Mesodermal cell (in vitro differentiated cells): ENCODE measurements at regions not wholly inside any gene's neighbourhood (a gene's known extent, or its start where the extent isn't known, plus 50 kb on each side); places are given as distances from the start of the nearest gene placed in this dataset.

ENCODE experiments used
- H3K27ac ChIP-seq: 2 replicates; pipeline ENCODE4 v1.7.0; 2013; ENCODE audit warnings: mild to moderate bottlenecking, low read depth, low read length, moderate library complexity; ENCODE audit not compliant: severe bottlenecking
- H3K36me3 ChIP-seq: 2 replicates; pipeline ENCODE4 v1.7.1; 2013; ENCODE audit warnings: mild to moderate bottlenecking, low read length, moderate library complexity; ENCODE audit not compliant: control insufficient read depth, insufficient read depth
- H3K4me1 ChIP-seq: one replicate; pipeline ENCODE4 v1.7.1; 2013; ENCODE audit warnings: mild to moderate bottlenecking, low read length; ENCODE audit not compliant: insufficient read depth, control insufficient read depth, poor library complexity, severe bottlenecking
- H3K4me3 ChIP-seq: 2 replicates; pipeline ENCODE4 v1.7.0; 2013; ENCODE audit warnings: low read length, control low read depth, mild to moderate bottlenecking; ENCODE audit not compliant: insufficient read depth, poor library complexity, severe bottlenecking; ENCODE audit errors: extremely low read depth
- H3K9me3 ChIP-seq: 2 replicates; pipeline ENCODE4 v1.7.1; 2013; ENCODE audit warnings: mild to moderate bottlenecking, low read length, moderate library complexity; ENCODE audit not compliant: control insufficient read depth
- WGBS, 2 experiments: methylation state at CpG; one replicate each; pipeline ENCODE4 v1.1.5; 2013; ENCODE audit warnings: missing lambda C conversion rate in 2 of 2; ENCODE audit not compliant: insufficient coverage in 2 of 2; 5-methylcytosine and 5-hydroxymethylcytosine counted together

DNA sequence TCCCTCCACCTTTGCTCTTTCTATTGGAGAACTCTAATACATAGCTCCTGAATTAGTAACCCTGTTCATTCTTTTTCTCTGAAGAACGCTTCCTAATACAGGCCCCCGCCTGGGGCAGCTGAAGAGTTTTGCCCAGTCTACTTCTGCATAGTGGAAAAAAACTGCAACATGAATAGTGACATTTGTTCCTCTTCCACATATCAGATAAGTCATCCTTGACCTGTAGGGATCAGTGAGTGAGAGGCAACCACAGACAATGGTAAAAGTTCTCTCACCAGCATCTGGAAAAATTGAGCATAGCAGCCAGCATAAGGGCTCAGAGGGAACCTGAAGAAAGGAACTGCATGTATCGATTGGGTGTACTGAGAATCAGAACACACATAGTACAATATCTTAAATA lies 262.0 kb downstream of the STK31 start:
- 96% methylated on average over 2 of the region's 3 CpGs; no CpG with 5 or more reads in 1 of the 2 experiments for WGBS, 2 experiments
- no peaks in the 10 kb centered on the region for H3K36me3 ChIP-seq
- H3K4me1 ChIP-seq: peaks cover 5% of the 10 kb centered on the region
- peaks cover 6% of the 10 kb centered on the region for H3K9me3 ChIP-seq
- no peak overlapping the region for H3K27ac ChIP-seq
- no peak overlapping the region for H3K4me3 ChIP-seq

DNA sequence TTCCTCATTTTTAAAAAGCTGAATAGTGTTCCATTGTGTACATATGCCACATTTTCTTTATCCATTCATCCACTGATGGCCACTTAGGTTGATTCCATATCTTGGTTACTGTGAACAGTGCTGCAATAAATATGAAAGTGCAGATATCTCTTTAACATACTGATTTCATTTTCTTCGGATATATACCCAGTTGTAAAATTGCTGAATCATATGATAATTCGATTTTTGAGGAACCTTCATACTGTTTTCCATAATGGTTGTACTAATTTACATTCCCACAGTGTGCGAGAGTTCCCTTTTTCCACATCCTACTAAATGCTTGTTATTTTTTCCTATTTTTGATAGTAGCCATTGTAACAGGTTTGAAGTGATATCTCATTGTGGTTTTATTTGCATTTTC lies 263.2 kb downstream of the STK31 start:
- Histone ChIP-seq H3K27ac (no peak overlapping the region), H3K4me1 (peaks cover 5% of the 10 kb centered on the region), H3K4me3 (no peak overlapping the region), H3K9me3 (peaks cover 6% of the 10 kb centered on the region), H3K36me3 (no peaks in the 10 kb centered on the region)
- no CpG with 5 or more reads among the region's 3 CpGs for WGBS, 2 experiments

DNA sequence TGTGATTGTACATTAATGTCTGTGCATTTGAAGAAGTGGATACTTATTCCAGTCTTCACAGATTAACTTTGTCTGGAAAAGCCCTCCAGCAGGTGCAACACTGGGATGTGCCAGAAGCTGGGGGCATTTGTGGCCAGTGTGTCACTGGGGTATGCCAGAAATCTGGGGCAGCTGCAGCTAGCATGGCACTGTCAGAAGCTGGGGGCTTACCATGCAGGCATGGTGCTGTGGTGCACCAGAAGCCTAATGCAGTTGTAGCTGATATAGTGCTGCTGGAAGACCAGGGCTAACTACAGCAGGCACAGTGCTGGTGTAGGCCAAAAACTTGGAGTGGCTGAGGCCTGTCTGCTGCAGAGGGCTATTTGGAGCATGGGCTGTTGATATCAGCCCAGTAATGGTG lies 270.1 kb downstream of the STK31 start:
- Histone ChIP-seq H3K36me3 (no peaks in the 10 kb centered on the region), H3K27ac (no peak overlapping the region), H3K4me1 (no peaks in the 10 kb centered on the region), H3K9me3 (no peaks in the 10 kb centered on the region), H3K4me3 (no peak overlapping the region)

DNA sequence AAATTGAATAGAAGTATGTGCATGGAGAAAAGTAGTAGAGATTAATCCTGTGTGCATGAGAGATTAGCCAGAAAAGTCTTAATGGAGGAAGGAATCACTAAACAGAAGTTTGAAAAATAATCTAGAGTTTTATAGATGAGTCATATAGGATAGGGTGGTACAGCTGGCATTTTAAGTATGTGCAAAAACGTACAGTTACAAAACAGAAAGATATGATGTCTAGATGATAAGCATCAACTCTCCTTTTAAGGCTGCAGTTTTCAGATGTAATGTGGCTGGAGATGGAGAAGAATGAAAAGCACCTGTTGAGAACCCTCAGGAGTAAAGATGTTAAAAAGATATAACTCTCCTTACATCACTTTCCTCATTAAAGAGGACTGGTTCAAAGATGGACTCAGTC lies 271.3 kb downstream of the STK31 start:
- Histone ChIP-seq H3K27ac (no peak overlapping the region), H3K4me1 (no peaks in the 10 kb centered on the region), H3K36me3 (no peaks in the 10 kb centered on the region), H3K4me3 (no peak overlapping the region), H3K9me3 (no peaks in the 10 kb centered on the region)
- WGBS, 2 experiments: no CpG with 5 or more reads among the region's 1 CpG

DNA sequence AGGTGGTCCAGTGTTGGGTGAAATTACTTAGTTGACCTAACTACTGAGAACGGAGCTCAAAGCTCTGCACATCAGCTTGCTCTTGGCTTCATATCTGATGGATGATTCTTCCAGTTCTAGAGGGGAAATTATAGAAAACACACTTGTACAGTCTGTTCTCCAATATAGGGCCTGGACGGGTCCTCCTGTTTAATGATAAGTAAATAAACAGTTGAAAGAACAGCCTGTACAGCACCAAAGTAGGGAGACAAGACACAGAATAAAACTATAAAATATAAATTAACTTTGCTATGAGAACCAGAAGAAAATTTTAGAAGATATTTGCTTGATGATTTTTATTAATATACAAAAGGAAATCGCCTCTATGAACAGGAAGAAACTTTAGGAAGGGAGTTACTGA lies 271.7 kb downstream of the STK31 start:
- Histone ChIP-seq H3K9me3 (no peaks in the 10 kb centered on the region), H3K27ac (no peak overlapping the region), H3K4me1 (no peaks in the 10 kb centered on the region), H3K4me3 (no peak overlapping the region), H3K36me3 (no peaks in the 10 kb centered on the region)
- 80 to 100% methylated on average over 1 of the region's 3 CpGs for WGBS, 2 experiments

DNA sequence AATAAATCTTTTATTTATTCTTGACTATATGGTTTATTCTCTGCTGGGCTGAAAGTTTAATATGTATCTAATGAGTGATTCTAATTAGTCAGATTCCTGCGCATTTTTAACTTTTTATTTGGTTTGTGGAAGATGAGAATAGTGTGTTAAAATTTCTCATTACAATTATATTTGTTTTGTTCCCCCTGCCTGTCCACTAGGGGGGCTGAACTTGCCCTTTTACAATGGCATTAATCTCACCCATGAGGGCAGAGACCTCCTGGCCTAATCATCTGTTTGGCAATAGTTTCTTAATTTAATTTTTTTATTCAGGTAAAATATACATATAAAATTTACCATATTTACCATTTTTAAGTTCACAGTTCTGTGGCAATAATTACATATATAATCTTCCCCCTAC lies 278.5 kb upstream of the NPY start:
- Histone ChIP-seq H3K36me3 (no peaks in the 10 kb centered on the region), H3K4me3 (no peak overlapping the region), H3K27ac (no peak overlapping the region), H3K9me3 (no peaks in the 10 kb centered on the region), H3K4me1 (no peaks in the 10 kb centered on the region)
- WGBS, 2 experiments: no CpG with 5 or more reads among the region's 1 CpG

DNA sequence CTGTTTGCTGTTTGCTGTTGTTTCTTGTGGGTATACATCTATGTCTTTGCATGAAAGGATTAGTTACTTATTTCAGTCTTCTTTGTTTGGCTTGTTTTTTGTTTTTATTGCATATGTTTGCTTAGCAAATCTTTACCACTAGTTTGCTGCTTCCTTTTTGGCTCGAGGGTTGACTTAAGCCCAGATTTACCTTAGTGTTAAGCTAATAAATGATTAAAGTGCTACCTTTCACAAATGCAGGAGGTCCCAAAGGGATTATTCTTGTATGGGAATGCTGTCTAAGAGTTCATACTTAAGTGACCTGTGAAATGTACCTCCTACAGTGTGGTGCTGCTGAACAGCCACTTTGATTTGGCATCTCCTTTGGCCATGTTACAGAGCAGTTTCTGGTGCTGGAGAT lies 273.5 kb upstream of the NPY start:
- Histone ChIP-seq H3K4me1 (no peaks in the 10 kb centered on the region), H3K9me3 (no peaks in the 10 kb centered on the region), H3K27ac (no peak overlapping the region), H3K36me3 (no peaks in the 10 kb centered on the region), H3K4me3 (no peak overlapping the region)
- WGBS, 2 experiments: no CpG with 5 or more reads among the region's 1 CpG

DNA sequence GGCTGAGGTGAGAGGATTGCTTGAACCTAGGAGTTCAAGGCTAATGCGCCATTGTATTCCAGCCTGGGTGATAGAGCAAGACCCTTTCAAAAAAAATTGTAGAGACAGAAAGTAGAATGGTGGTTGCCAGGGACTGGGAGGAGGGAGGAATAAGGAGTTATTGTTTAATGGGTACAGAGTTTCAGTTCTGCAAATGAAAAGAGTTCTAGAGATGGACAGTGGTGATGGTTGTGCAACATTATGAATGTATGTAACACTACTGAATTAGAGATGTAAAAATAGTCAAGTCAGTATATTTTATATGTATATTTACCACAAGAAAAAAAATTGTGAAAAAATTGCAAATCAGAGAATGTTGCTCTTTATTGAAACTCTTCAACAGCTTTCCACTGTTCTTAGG lies 266.5 kb upstream of the NPY start:
- Histone ChIP-seq H3K4me1 (no peaks in the 10 kb centered on the region), H3K9me3 (no peaks in the 10 kb centered on the region), H3K27ac (no peak overlapping the region), H3K36me3 (no peaks in the 10 kb centered on the region), H3K4me3 (no peak overlapping the region)
- WGBS, 2 experiments: 75 to 100% methylated on average over 1 of the region's 1 CpG

DNA sequence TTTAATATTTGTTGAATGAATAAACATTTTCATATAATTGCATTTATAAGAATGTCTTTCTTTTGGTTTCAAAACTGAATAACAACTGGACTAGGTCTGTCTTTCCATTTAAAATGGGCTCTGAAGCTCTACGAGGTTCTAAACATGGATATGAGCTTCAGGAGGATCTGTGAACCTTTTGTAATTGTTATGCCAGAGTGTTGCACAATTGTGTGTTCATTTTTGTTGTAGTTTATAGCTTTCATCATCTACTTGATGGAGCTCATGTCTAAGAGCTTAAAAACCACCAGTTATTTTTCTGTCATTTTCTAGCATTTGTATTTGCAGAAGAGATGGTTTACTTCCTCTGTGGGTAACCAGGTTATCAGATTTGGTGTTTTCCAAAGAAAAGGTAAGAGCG lies 265.7 kb upstream of the NPY start:
- no peaks in the 10 kb centered on the region for H3K4me1 ChIP-seq
- no peak overlapping the region for H3K4me3 ChIP-seq
- no peaks in the 10 kb centered on the region for H3K9me3 ChIP-seq
- H3K27ac ChIP-seq: no peak overlapping the region
- H3K36me3 ChIP-seq: no peaks in the 10 kb centered on the region
- 88% methylated on average over 1 of the region's 2 CpGs; no CpG with 5 or more reads in 1 of the 2 experiments for WGBS, 2 experiments

DNA sequence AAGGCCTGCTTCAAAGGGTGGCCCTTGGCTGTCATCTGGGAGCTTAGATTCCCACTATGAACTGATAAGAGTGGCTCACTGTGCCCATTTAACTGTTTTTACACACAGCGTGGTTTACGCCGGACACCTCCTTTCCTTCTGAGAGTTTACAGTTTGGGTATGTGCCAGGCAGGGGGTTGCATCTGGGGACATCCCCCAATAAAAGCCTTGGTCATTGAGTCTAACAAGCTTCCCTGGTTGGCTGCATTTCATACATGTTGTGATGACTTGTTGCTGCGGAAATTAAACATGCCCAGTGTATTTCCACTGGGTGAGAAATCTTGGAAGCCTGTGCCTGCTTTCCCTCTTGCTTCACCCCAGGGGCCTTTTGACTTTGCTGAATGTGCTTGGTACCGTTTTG lies 264.1 kb upstream of the NPY start:
- H3K4me1 ChIP-seq: peaks cover 4% of the 10 kb centered on the region
- H3K4me3 ChIP-seq: no peak overlapping the region
- H3K36me3 ChIP-seq: no peaks in the 10 kb centered on the region
- WGBS, 2 experiments: 93 to 96% methylated on average over 2 to 3 of the region's 5 CpGs
- no peak overlapping the region for H3K27ac ChIP-seq
- H3K9me3 ChIP-seq: no peaks in the 10 kb centered on the region

DNA sequence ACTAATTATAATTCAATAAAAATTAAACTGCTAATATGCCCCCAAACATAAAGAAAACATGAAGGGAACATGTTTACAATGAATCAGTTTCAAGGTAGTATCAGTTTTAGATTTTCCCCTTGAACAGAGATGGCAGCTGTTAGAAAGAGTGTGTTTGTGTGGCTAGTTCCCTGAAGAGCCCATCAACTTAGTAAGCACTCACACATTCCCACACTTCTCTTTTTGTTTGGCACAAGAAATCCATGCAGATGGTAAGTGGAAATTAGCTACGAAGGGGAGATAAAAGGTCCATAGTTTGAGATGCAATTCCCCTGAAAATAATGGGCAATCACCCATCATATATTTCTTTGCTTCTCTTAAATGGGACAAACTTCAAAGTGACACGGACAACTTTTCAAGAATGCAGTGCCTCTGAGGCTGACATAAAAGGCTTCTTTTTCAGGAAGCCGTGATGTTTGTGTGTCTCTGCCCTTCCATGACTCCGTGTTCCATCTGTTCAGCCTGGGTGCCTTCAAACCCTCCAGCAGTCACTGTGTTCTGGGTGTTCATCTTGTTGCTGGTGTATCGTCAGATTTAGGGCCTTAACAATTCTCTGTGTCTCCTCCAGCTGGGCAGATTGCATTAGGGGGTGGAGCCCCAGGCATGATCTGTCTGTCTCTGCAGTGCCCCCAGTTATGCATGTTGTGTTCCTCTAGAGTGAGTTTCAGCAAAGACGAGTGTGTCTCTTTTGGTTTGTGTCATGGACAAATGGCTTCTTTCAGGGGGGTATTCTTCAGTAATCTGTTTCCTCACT lies 259.5 kb upstream of the NPY start:
- no peaks in the 10 kb centered on the region for H3K9me3 ChIP-seq
- H3K4me1 ChIP-seq: peaks cover 13% of the 10 kb centered on the region
- H3K27ac ChIP-seq: peak overlapping the region; percentile 71
- no peak overlapping the region for H3K4me3 ChIP-seq
- no peaks in the 10 kb centered on the region for H3K36me3 ChIP-seq
- 77 to 83% methylated on average over 5 of the region's 6 CpGs for WGBS, 2 experiments
